ENCODE measurements at regions not wholly inside any gene's neighbourhood (a gene's known extent, or its start where the extent isn't known, plus 50 kb on each side); places are given as distances from the start of the nearest gene placed in this dataset.

DNA sequence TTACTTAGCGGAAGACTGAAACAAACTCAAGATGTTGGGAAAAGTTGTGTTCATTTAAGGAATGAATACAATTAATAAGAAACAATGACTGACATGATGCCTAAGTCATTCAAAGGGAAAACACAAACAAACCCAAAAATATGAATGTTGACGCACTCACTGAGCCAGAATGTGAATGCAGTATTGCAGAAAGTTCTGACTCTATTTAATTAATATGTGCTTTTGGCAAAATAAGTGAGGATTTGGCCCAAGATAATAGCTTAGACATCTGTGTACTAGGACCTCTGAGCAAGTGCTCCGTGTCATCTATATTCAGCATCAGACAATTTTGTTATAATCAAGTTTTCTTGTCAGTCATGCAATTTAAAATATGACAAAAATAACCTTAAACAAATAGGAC lies 1138.8 kb upstream of the NXPH2 start:
- Histone ChIP-seq H3K9ac (ENCODE audit: insufficient read length) (no peak overlapping the region), H3K36me3 (ENCODE audit: insufficient read depth, low read length) (no peaks in the 10 kb centered on the region), H3K9me3 (ENCODE audit: low read depth, low read length) (no peaks in the 10 kb centered on the region), H3K4me3 (no peak overlapping the region), H3K27ac (no peak overlapping the region)
- TF ChIP-seq POLR2AphosphoS5 (IDR thresholded peaks at IDR 0.05; ENCODE audit: borderline replicate concordance, low read depth, low read length), result no peak
- TF ChIP-seq FOXP2 (optimal IDR thresholded peaks at IDR 0.05; ENCODE audit: control extremely low read depth, extremely low read length, insufficient read depth), result no peak
- TF ChIP-seq EZH2 (IDR thresholded peaks at IDR 0.05), result no peak
- no peak for DNase-seq (ENCODE audit: low read depth, low spot score)

- TF ChIP-seq FOXP2 (optimal IDR thresholded peaks at IDR 0.05; ENCODE audit: control extremely low read depth, extremely low read length, insufficient read depth), result no peak
- no peak for TF ChIP-seq EZH2 (IDR thresholded peaks at IDR 0.05)
- TF ChIP-seq POLR2AphosphoS5 (IDR thresholded peaks at IDR 0.05; ENCODE audit: borderline replicate concordance, low read depth, low read length), result no peak
- no peak overlapping the region for H3K9ac ChIP-seq (ENCODE audit: insufficient read length)
- H3K4me3 ChIP-seq, result no peak overlapping the region
- no peak overlapping the region for H3K27ac ChIP-seq
- DNase-seq (ENCODE audit: low read depth, low spot score), result no peak
- no peaks in the 10 kb centered on the region for H3K36me3 ChIP-seq (ENCODE audit: insufficient read depth, low read length)
- no peaks in the 10 kb centered on the region for H3K9me3 ChIP-seq (ENCODE audit: low read depth, low read length)
These were observed 1137.6 kb upstream of the NXPH2 start for GRCh38 chr2:139917690-139918384.

GRCh38 chr2:139916822-139917221 lies 1136.6 kb upstream of the NXPH2 start:
- DNase-seq (ENCODE audit: low read depth, low spot score), result no peak
- Histone ChIP-seq H3K27ac (no peak overlapping the region), H3K9ac (ENCODE audit: insufficient read length) (no peak overlapping the region), H3K9me3 (ENCODE audit: low read depth, low read length) (no peaks in the 10 kb centered on the region), H3K4me3 (no peak overlapping the region), H3K36me3 (ENCODE audit: insufficient read depth, low read length) (no peaks in the 10 kb centered on the region)
- TF ChIP-seq FOXP2 (optimal IDR thresholded peaks at IDR 0.05; ENCODE audit: control extremely low read depth, extremely low read length, insufficient read depth), result no peak
- no peak for TF ChIP-seq POLR2AphosphoS5 (IDR thresholded peaks at IDR 0.05; ENCODE audit: borderline replicate concordance, low read depth, low read length)
- no peak for TF ChIP-seq EZH2 (IDR thresholded peaks at IDR 0.05)

DNA sequence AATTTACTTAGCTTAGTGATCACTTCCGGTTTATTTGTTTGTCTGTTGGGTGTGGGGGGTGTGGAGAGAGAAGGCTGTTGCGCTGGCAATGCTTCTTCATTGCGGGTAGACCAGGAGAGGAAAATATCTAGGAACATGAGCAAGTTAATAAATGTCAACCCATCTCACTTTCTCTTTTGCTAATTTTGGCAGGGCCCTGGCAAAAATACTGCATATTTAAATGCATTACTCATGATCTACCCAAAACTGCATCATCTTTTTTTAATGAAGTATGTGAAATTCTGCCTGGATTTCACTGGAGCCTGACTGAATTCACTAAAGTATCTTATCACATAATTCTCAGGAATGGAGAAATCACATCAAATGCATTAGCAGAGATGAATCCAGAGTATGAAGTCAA lies 1131.0 kb upstream of the NXPH2 start:
- Histone ChIP-seq H3K4me3 (no peak overlapping the region), H3K36me3 (ENCODE audit: insufficient read depth, low read length) (no peaks in the 10 kb centered on the region), H3K9ac (ENCODE audit: insufficient read length) (no peak overlapping the region), H3K27ac (no peak overlapping the region), H3K9me3 (ENCODE audit: low read depth, low read length) (no peaks in the 10 kb centered on the region)
- no peak for TF ChIP-seq FOXP2 (optimal IDR thresholded peaks at IDR 0.05; ENCODE audit: control extremely low read depth, extremely low read length, insufficient read depth)
- TF ChIP-seq EZH2 (IDR thresholded peaks at IDR 0.05), result no peak
- no peak for TF ChIP-seq POLR2AphosphoS5 (IDR thresholded peaks at IDR 0.05; ENCODE audit: borderline replicate concordance, low read depth, low read length)
- DNase-seq (ENCODE audit: low read depth, low spot score), result no peak

GRCh38 chr2:139909136-139909535 lies 1128.9 kb upstream of the NXPH2 start:
- TF ChIP-seq EZH2 (IDR thresholded peaks at IDR 0.05), result no peak
- TF ChIP-seq FOXP2 (optimal IDR thresholded peaks at IDR 0.05; ENCODE audit: control extremely low read depth, extremely low read length, insufficient read depth), result no peak
- no peak for TF ChIP-seq POLR2AphosphoS5 (IDR thresholded peaks at IDR 0.05; ENCODE audit: borderline replicate concordance, low read depth, low read length)
- Histone ChIP-seq H3K4me3 (no peak overlapping the region), H3K9ac (ENCODE audit: insufficient read length) (no peak overlapping the region), H3K36me3 (ENCODE audit: insufficient read depth, low read length) (no peaks in the 10 kb centered on the region), H3K9me3 (ENCODE audit: low read depth, low read length) (no peaks in the 10 kb centered on the region), H3K27ac (no peak overlapping the region)
- DNase-seq (ENCODE audit: low read depth, low spot score), result no peak

- H3K36me3 ChIP-seq (ENCODE audit: insufficient read depth, low read length), result no peaks in the 10 kb centered on the region
- no peak overlapping the region for H3K4me3 ChIP-seq
- TF ChIP-seq EZH2 (IDR thresholded peaks at IDR 0.05) (no peak), FOXP2 (optimal IDR thresholded peaks at IDR 0.05; ENCODE audit: control extremely low read depth, extremely low read length, insufficient read depth) (no peak), POLR2AphosphoS5 (IDR thresholded peaks at IDR 0.05; ENCODE audit: borderline replicate concordance, low read depth, low read length) (no peak)
- DNase-seq (ENCODE audit: low read depth, low spot score), result no peak
- H3K9ac ChIP-seq (ENCODE audit: insufficient read length), result no peak overlapping the region
- H3K27ac ChIP-seq, result no peak overlapping the region
- no peaks in the 10 kb centered on the region for H3K9me3 ChIP-seq (ENCODE audit: low read depth, low read length)
These were observed 1125.4 kb upstream of the NXPH2 start for GRCh38 chr2:139905624-139906023.

DNA sequence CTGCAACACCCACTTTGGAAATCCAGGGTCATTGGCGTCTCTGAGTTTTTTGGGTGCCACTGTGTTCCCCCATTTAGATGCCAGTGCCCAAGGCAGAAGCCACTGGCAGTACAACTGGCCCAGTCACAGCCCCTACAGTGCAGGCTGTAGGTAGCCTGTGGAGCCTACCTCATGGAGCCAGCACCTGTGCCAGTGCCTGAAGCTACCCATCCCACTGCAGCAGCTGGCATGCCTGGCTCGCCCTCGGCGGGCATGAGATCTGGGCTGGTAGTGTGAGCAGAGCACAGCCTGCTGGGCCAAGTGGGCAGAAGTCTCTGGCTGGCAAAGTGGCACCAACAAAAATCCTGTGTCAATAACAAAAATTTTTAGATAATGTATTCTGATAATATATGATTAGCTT lies 1111.4 kb upstream of the NXPH2 start:
- Histone ChIP-seq H3K9ac (ENCODE audit: insufficient read length) (no peak overlapping the region), H3K27ac (no peak overlapping the region), H3K36me3 (ENCODE audit: insufficient read depth, low read length) (no peaks in the 10 kb centered on the region), H3K4me3 (no peak overlapping the region), H3K9me3 (ENCODE audit: low read depth, low read length) (no peaks in the 10 kb centered on the region)
- no peak for DNase-seq (ENCODE audit: low read depth, low spot score)
- TF ChIP-seq EZH2 (IDR thresholded peaks at IDR 0.05), result no peak
- TF ChIP-seq FOXP2 (optimal IDR thresholded peaks at IDR 0.05; ENCODE audit: control extremely low read depth, extremely low read length, insufficient read depth), result no peak
- no peak for TF ChIP-seq POLR2AphosphoS5 (IDR thresholded peaks at IDR 0.05; ENCODE audit: borderline replicate concordance, low read depth, low read length)

DNA sequence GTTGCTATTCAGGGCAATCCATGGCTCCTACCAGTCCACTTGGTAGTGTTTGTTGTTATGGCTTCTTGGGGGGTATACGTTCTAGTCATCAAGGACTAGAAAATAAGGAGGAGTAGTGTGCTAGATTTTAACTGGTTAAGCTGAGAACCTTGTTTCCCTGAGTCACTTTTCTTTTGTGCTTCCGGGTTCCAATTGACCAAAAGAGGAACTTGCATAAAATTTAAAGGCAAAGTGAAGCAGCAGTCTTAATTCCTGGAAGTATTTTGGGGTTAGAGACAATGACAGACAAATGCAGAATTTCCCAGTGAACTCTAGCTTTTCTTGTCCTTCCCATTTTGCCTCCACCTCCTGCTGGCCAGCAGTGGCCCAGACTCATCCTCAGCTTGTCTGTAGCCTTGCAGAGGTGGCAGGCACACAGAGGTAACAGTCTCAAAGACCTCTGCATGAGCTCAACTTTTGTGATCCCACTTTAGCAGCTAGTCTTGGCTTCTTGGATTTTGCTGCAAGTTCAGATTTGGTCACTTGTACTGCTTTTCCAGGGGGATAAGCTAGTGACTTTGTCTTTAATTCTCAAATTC lies 1105.8 kb upstream of the NXPH2 start:
- H3K27ac ChIP-seq, result no peak overlapping the region
- DNase-seq (ENCODE audit: low read depth, low spot score), result no peak

More for the DNA sequence above, 1105.8 kb upstream of the NXPH2 start:
- H3K9me3 ChIP-seq (ENCODE audit: low read depth, low read length), result no peaks in the 10 kb centered on the region
- H3K9ac ChIP-seq (ENCODE audit: insufficient read length), result no peak overlapping the region
- H3K36me3 ChIP-seq (ENCODE audit: insufficient read depth, low read length), result no peaks in the 10 kb centered on the region
- no peak for TF ChIP-seq EZH2 (IDR thresholded peaks at IDR 0.05)
- TF ChIP-seq FOXP2 (optimal IDR thresholded peaks at IDR 0.05; ENCODE audit: control extremely low read depth, extremely low read length, insufficient read depth), result no peak
- TF ChIP-seq POLR2AphosphoS5 (IDR thresholded peaks at IDR 0.05; ENCODE audit: borderline replicate concordance, low read depth, low read length), result no peak
- H3K4me3 ChIP-seq, result no peak overlapping the region
